GM18502 (cell line): ENCODE measurements at regions not wholly inside any gene's neighbourhood (a gene's known extent, or its start where the extent isn't known, plus 50 kb on each side); places are given as distances from the start of the nearest gene placed in this dataset.

Experiments
- ATAC-seq: cut with Tn5 transposase; IDR thresholded peaks from one replicate; pipeline ENCODE4 v1.9.1; 2021; ENCODE audit warnings: mild to moderate bottlenecking; ENCODE audit not compliant: unreplicated experiment, poor library complexity

GRCh38 chr6:164283574-164283973, 869.1 kb downstream of the QKI start:
- ATAC-seq = no peak

GRCh38 chr6:164276211-164276610, 861.7 kb downstream of the QKI start:
- ATAC-seq = no peak

GRCh38 chr6:164275773-164276172, 861.3 kb downstream of the QKI start:
- no peak for ATAC-seq

GRCh38 chr6:164274493-164274892, 860.0 kb downstream of the QKI start:
- no peak for ATAC-seq

- no peak for ATAC-seq
Measured at GRCh38 chr6:164273491-164273890, 859.0 kb downstream of the QKI start.

GRCh38 chr6:164266851-164267250, 852.3 kb downstream of the QKI start:
- no peak for ATAC-seq

GRCh38 chr6:164262348-164262747, 847.8 kb downstream of the QKI start:
- no peak for ATAC-seq

GRCh38 chr6:164258421-164258820, 843.9 kb downstream of the QKI start:
- no peak for ATAC-seq

GRCh38 chr6:164252948-164253347, 838.4 kb downstream of the QKI start:
- ATAC-seq = no peak

GRCh38 chr6:164252291-164252690, 837.8 kb downstream of the QKI start:
- no peak for ATAC-seq

- ATAC-seq = no peak
Measured at GRCh38 chr6:164247106-164247505, 832.6 kb downstream of the QKI start.

GRCh38 chr6:164246082-164246481, 831.6 kb downstream of the QKI start:
- no peak for ATAC-seq

- ATAC-seq = no peak
Measured at GRCh38 chr6:164243949-164244348, 829.4 kb downstream of the QKI start.

- ATAC-seq = no peak
Measured at GRCh38 chr6:164243012-164243610, 828.6 kb downstream of the QKI start.

- ATAC-seq = no peak
Measured at GRCh38 chr6:164230804-164231203, 816.3 kb downstream of the QKI start.

GRCh38 chr6:164230259-164230658, 815.7 kb downstream of the QKI start:
- ATAC-seq = no peak

GRCh38 chr6:164229716-164230115, 815.2 kb downstream of the QKI start:
- ATAC-seq = no peak

GRCh38 chr6:164227952-164228522, 813.5 kb downstream of the QKI start:
- no peak for ATAC-seq

- ATAC-seq = no peak
Measured at GRCh38 chr6:164216839-164217238, 802.3 kb downstream of the QKI start.

GRCh38 chr6:164216368-164216767, 801.9 kb downstream of the QKI start:
- ATAC-seq = no peak

- no peak for ATAC-seq
Measured at GRCh38 chr6:164214066-164214465, 799.5 kb downstream of the QKI start.

GRCh38 chr6:164211254-164211653, 796.7 kb downstream of the QKI start:
- ATAC-seq = no peak
